ENCODE measurements at regions not wholly inside any gene's neighbourhood (a gene's known extent, or its start where the extent isn't known, plus 50 kb on each side); places are given as distances from the start of the nearest gene placed in this dataset.

DNA sequence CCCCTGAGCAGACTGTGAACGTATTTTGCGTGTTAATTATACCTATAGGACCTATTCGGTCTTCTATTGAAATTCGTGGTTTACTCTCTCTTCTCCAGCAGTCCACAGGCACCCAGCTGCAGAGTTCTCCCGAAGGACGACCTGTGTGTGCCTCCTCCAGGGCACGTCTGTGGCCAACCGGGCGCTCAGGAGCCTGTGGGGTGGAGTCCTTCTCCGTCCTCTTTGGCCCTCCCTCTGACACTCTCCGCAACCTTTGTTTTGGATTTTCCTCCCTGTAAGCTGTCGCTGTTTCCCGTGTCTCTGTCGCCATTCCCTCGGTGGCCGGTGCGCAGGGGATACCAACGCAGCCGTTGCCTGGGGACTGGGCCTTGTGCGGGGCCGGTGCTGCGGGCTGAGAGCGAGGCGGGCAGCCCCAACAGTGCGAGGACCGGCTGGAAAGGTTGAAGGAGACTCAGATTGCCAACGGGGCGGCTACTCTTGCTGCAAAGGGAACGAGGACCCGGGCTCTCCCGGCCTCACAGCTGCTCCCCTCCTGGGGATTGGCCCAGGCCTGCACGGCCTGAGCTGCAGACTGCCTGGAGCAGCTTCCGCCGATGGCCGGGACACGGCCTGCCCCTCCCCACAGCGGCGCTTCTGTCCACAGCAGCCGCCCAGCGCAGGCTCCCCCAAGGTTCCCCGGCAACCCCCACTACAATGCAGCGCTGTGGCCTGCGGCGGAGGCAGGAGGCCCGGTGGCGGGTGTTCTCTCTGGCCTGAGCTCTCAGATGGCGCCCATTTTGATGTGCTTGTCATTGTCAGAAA lies 221.0 kb downstream of the MTX2 start:
- no peak for ATAC-seq (ENCODE audit: low read depth in 2 of 2)
- Mint-ChIP-seq H3K4me1 (peaks cover 17 to 32% (median 20%) of the 10 kb centered on the region in 3 donors), H3K4me3 (no peak overlapping the region), H3K27ac (no peak overlapping the region), H3K27me3 (peaks cover 17 to 36% (median 18%) of the 10 kb centered on the region in 3 donors), H3K36me3 (no peaks in the 10 kb centered on the region), H3K9me3 (peaks cover 0 to 5% (median 0%) of the 10 kb centered on the region in 7 donors)
- DNase-seq = no peak

- Mint-ChIP-seq H3K27ac (peak overlapping the region in 2 of 6 donors; percentile 24 to 28), H3K36me3 (no peaks in the 10 kb centered on the region), H3K9me3 (peaks cover 0 to 5% (median 0%) of the 10 kb centered on the region in 7 donors), H3K27me3 (peaks cover 13 to 37% (median 14%) of the 10 kb centered on the region in 3 donors), H3K4me1 (peaks cover 17 to 32% (median 20%) of the 10 kb centered on the region in 3 donors), H3K4me3 (peak overlapping the region in 3 of 8 donors; percentile 41 to 62 (median 54))
- DNase-seq (peak; percentile 2), ATAC-seq (ENCODE audit: low read depth in 2 of 2) (peak; percentile 22 to 68)
Observed at GRCh38 chr2:176491172-176491904, 222.1 kb downstream of the MTX2 start.

DNA sequence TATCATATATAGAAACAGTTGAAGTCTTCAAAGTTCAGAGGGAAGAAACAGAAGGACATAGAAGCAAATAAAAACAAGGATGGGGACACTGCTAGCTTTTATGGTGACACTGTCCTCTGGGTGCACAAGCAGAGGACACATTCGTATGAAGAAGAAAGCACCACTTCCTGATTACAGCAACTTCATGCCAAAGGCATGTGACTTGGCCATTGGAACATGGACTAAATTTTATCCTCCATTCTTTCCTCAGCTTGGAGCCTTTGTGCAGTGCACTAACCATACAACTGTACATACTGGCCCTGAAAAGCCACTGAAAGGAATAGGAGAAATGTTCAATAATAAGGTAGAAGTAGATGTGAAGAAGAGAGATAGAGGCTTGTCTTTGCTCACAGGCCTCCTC lies 223.3 kb downstream of the MTX2 start:
- peaks cover 0 to 5% (median 0%) of the 10 kb centered on the region in 7 donors for H3K9me3 Mint-ChIP-seq
- DNase-seq (no peak), ATAC-seq (ENCODE audit: low read depth in 2 of 2) (no peak)
- H3K4me3 Mint-ChIP-seq = peak overlapping the region in 3 of 8 donors; percentile 33 to 73 (median 59)
- H3K27me3 Mint-ChIP-seq = peaks cover 4 to 25% (median 8%) of the 10 kb centered on the region in 3 donors
- H3K4me1 Mint-ChIP-seq = peaks cover 17 to 32% (median 20%) of the 10 kb centered on the region in 3 donors
- H3K36me3 Mint-ChIP-seq = no peaks in the 10 kb centered on the region
- H3K27ac Mint-ChIP-seq = peak overlapping the region in 3 of 6 donors; percentile 28 to 41 (median 35)

DNA sequence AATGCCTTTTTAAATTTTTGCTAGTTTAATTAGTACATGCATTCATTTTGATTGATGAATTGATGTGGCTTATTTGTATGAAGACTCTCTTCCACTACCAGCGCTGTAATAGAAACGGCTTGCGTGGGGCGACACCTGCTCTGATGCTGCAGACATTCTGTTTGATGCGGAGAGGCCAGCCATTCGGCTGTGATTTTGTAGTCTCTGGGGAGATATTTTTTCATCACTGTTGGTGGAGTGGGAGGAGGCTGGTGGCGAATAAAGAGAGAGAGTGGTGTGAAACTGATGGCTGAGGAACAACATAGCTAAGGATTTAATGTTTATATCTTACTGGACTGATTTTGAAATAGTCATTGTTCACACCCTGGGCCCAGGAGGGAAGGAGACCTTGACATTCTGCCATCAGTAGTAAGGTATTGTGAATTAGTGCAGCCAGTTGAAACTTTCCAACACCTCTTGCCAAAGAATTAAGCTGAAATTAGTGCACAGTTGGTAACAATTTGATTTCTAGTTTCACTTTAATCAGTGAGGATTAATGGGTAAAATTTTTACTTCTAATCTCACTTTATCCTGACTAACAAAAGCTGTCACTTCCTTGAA lies 224.1 kb downstream of the MTX2 start:
- H3K4me3 Mint-ChIP-seq = peak overlapping the region in 7 of 8 donors; percentile 1 to 73 (median 52)
- ATAC-seq (ENCODE audit: low read depth in 2 of 2) (peak; percentile 80), DNase-seq (peak; percentile 42)
- peak overlapping the region; percentile 5 to 61 (median 38) for H3K27ac Mint-ChIP-seq
- H3K4me1 Mint-ChIP-seq = peaks cover 17 to 32% (median 20%) of the 10 kb centered on the region in 3 donors
- no peaks in the 10 kb centered on the region for H3K9me3 Mint-ChIP-seq
- H3K27me3 Mint-ChIP-seq = peaks cover under 1 to 20% (median 4%) of the 10 kb centered on the region in 3 donors
- H3K36me3 Mint-ChIP-seq = no peaks in the 10 kb centered on the region

DNA sequence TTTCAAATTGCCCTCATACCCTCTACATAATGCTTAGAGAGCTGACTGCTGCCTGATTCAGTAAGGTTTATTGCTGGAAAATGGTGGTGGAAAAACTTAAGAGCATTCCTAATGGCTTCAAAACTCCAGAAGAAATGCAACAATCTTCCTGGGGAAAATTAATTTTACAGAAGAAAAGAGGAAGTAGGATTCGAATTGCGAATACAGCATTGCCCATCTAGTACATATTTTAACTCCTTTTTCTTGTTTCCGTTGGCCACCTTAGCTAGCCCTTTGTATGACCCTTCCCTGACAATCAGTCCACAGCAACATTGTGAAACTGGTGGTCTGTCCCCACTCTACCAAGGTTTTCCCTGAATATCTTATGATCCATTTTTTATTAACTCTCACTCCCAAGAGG lies 224.7 kb downstream of the MTX2 start:
- H3K27me3 Mint-ChIP-seq = peaks cover 3 to 15% (median 4%) of the 10 kb centered on the region in 3 donors
- ATAC-seq (ENCODE audit: low read depth in 2 of 2) (no peak), DNase-seq (no peak)
- peak overlapping the region in 2 of 8 donors; percentile 33 to 41 for H3K4me3 Mint-ChIP-seq
- H3K4me1 Mint-ChIP-seq = peaks cover 17 to 32% (median 20%) of the 10 kb centered on the region in 3 donors
- H3K27ac Mint-ChIP-seq = peak overlapping the region in 3 of 6 donors; percentile 17 to 87 (median 63)
- H3K9me3 Mint-ChIP-seq = no peaks in the 10 kb centered on the region
- H3K36me3 Mint-ChIP-seq = no peaks in the 10 kb centered on the region

GRCh38 chr2:176494949-176495353 lies 225.7 kb downstream of the MTX2 start:
- Mint-ChIP-seq H3K36me3 (no peaks in the 10 kb centered on the region), H3K9me3 (no peaks in the 10 kb centered on the region), H3K4me3 (no peak overlapping the region), H3K27me3 (peaks cover 0 to 13% (median 13%) of the 10 kb centered on the region in 3 donors), H3K27ac (peak overlapping the region in 1 of 6 donors; percentile 2), H3K4me1 (peaks cover 17 to 32% (median 20%) of the 10 kb centered on the region in 3 donors)
- ATAC-seq (ENCODE audit: low read depth in 2 of 2) (no peak), DNase-seq (peak; percentile 1)

GRCh38 chr2:176495826-176496225 lies 226.6 kb downstream of the MTX2 start:
- ATAC-seq (ENCODE audit: low read depth in 2 of 2) = no peak
- DNase-seq = no peak
- peak overlapping the region in 1 of 6 donors; percentile 29 for H3K27ac Mint-ChIP-seq
- H3K27me3 Mint-ChIP-seq = peaks cover 3 to 21% (median 18%) of the 10 kb centered on the region in 3 donors
- H3K4me1 Mint-ChIP-seq = peaks cover 17 to 32% (median 20%) of the 10 kb centered on the region in 3 donors
- no peaks in the 10 kb centered on the region for H3K9me3 Mint-ChIP-seq
- no peaks in the 10 kb centered on the region for H3K36me3 Mint-ChIP-seq
- H3K4me3 Mint-ChIP-seq = peak overlapping the region in 1 of 8 donors; percentile 55

DNA sequence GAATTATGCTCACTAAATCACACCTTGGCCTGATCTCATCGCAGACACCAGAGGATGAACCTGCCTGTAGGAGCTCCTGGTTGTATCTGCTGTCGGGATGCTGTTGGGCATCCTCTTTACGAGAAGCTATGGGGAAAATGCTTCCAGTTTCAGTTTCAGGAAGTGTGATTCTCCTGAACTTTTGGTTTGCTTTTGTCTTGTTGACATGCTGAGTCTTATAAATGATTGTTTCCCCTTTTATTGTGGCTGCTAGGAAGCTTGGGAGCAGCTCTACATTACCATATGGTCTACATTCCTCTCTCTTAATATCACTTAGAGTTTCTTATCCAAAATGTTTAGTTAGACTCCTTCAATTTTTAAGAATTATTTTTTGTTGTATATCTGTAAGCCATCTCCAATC lies 227.5 kb downstream of the MTX2 start:
- H3K4me1 Mint-ChIP-seq = peaks cover 16 to 26% (median 17%) of the 10 kb centered on the region in 3 donors
- no peaks in the 10 kb centered on the region for H3K36me3 Mint-ChIP-seq
- DNase-seq (no peak), ATAC-seq (ENCODE audit: low read depth in 2 of 2) (no peak)
- no peaks in the 10 kb centered on the region for H3K9me3 Mint-ChIP-seq
- peak overlapping the region in 3 of 8 donors; percentile 16 to 42 (median 26) for H3K4me3 Mint-ChIP-seq
- H3K27ac Mint-ChIP-seq = no peak overlapping the region
- H3K27me3 Mint-ChIP-seq = peaks cover 13 to 30% (median 27%) of the 10 kb centered on the region in 3 donors

DNA sequence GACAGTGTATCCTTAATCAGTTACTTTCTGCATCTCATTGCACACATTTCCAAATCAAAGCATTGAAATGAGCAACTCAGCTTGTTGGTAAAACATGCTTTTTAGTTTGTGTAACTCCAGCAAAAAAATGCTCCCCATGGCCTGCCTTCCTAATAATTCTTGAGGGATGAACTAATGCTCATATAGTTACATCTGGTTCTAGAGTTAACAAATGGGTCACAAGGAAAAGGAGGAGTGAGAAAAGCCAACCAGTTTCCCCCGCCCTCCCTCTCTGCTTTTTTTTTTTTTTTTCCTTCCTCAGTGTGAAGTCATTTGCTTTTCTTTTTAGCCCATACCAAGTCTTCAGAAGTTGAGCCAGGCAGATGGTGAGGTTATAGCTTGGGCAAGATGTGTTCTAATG lies 231.7 kb downstream of the MTX2 start:
- Mint-ChIP-seq H3K27me3 (peaks cover 28 to 46% (median 43%) of the 10 kb centered on the region in 3 donors), H3K4me3 (no peak overlapping the region)
- ATAC-seq (ENCODE audit: low read depth in 2 of 2) = no peak

GRCh38 chr2:176501617-176502016 lies 232.4 kb downstream of the MTX2 start:
- H3K4me3 Mint-ChIP-seq = no peak overlapping the region
- no peak for ATAC-seq (ENCODE audit: low read depth in 2 of 2)
- no peak overlapping the region for H3K27ac Mint-ChIP-seq
- H3K4me1 Mint-ChIP-seq = no peaks in the 10 kb centered on the region
- peaks cover 29 to 46% (median 39%) of the 10 kb centered on the region in 3 donors for H3K27me3 Mint-ChIP-seq
- H3K36me3 Mint-ChIP-seq = no peaks in the 10 kb centered on the region
- H3K9me3 Mint-ChIP-seq = no peaks in the 10 kb centered on the region
- no peak for DNase-seq

More for the DNA sequence above, 231.7 kb downstream of the MTX2 start:
- H3K27ac Mint-ChIP-seq = no peak overlapping the region
- H3K4me1 Mint-ChIP-seq = no peaks in the 10 kb centered on the region
- no peaks in the 10 kb centered on the region for H3K36me3 Mint-ChIP-seq
- no peaks in the 10 kb centered on the region for H3K9me3 Mint-ChIP-seq
- DNase-seq = no peak

- DNase-seq (no peak), ATAC-seq (ENCODE audit: low read depth in 2 of 2) (no peak)
- Mint-ChIP-seq H3K27ac (no peak overlapping the region), H3K4me3 (no peak overlapping the region), H3K36me3 (no peaks in the 10 kb centered on the region), H3K4me1 (no peaks in the 10 kb centered on the region), H3K9me3 (no peaks in the 10 kb centered on the region), H3K27me3 (peaks cover 33 to 46% (median 44%) of the 10 kb centered on the region in 3 donors)
Observed at GRCh38 chr2:176502619-176503018, 233.4 kb downstream of the MTX2 start.

DNA sequence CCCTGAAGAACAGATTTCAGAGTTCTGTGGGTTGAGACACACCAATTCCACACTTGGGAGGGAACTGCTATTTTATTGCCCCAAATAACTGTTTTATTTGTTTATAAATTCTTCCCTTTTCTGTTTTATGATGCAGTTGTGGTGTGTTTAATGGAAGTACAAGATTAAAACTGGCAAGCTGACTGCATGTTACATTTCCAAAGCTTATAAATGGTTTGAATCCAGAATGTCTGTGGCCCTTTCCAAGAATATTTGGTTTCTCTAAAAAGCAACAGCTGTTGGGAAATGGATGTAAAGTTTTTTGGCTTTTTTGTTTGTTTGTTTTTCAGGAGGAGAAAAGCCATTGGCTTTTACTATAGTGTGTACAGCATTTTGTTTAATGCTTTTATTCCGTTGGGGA lies 234.5 kb downstream of the MTX2 start:
- H3K9me3 Mint-ChIP-seq = no peaks in the 10 kb centered on the region
- H3K27me3 Mint-ChIP-seq = peaks cover 34 to 49% (median 45%) of the 10 kb centered on the region in 3 donors
- ATAC-seq (ENCODE audit: low read depth in 2 of 2) (no peak), DNase-seq (no peak)
- H3K27ac Mint-ChIP-seq = no peak overlapping the region
- H3K36me3 Mint-ChIP-seq = no peaks in the 10 kb centered on the region
- H3K4me3 Mint-ChIP-seq = no peak overlapping the region
- no peaks in the 10 kb centered on the region for H3K4me1 Mint-ChIP-seq

- H3K4me3 Mint-ChIP-seq = no peak overlapping the region
- H3K27ac Mint-ChIP-seq = peak overlapping the region in 1 of 6 donors; percentile 28
- no peak for DNase-seq
- peaks cover 34 to 55% (median 38%) of the 10 kb centered on the region in 3 donors for H3K27me3 Mint-ChIP-seq
- no peaks in the 10 kb centered on the region for H3K36me3 Mint-ChIP-seq
- H3K9me3 Mint-ChIP-seq = no peaks in the 10 kb centered on the region
- no peaks in the 10 kb centered on the region for H3K4me1 Mint-ChIP-seq
- no peak for ATAC-seq (ENCODE audit: low read depth in 2 of 2)
Observed at GRCh38 chr2:176504440-176504839, 235.2 kb downstream of the MTX2 start.
